Keratinocyte (primary cell): ENCODE measurements at regions not wholly inside any gene's neighbourhood (a gene's known extent, or its start where the extent isn't known, plus 50 kb on each side); places are given as distances from the start of the nearest gene placed in this dataset.

Source experiments
- EZH2 ChIP-seq: IDR thresholded peaks from one replicate; pipeline ENCODE4 v1.6.1; 2012; ENCODE audit warnings: inconsistent platforms, mild to moderate bottlenecking, low read length, moderate library complexity
- TF ChIP-seq, protein P1 (sequence below), 3 experiments: IDR thresholded peaks in 1 of 3; conservative IDR thresholded peaks in 1 of 3; optimal IDR thresholded peaks in 1 of 3; 2 replicates in 2 of 3; 3 replicates in 1 of 3; pipeline versions ENCODE3 to v1.5.1; 2011; ENCODE audit warnings: low read length in 3 of 3, mild to moderate bottlenecking in 3 of 3, moderate library complexity in 2 of 3, control low read depth in 1 of 3, inconsistent platforms in 1 of 3; ENCODE audit not compliant: insufficient read depth in 2 of 3; ENCODE audit errors: extremely low read depth in 1 of 3

DNA sequence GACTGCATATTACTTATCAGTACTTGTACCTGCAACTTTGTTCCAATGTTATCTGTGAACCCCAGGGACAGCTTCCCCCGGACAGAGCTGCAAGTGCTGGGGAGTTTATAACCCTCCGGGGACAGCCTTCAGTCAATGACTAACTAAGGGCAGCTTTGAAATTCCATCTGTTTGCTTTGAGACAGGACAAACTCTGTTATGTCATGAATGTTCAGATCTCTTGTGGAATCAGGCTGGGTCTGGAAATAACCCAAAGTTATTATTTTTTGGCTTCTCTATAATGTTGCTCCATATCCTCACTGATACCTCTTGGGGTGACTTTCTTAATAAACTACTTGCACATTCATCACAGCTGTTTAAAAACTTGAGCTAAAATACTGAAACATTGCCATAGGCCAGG is 617.5 kb upstream of the TLE4 start:
- TF ChIP-seq EZH2: no peak
- TF ChIP-seq, protein P1, sequence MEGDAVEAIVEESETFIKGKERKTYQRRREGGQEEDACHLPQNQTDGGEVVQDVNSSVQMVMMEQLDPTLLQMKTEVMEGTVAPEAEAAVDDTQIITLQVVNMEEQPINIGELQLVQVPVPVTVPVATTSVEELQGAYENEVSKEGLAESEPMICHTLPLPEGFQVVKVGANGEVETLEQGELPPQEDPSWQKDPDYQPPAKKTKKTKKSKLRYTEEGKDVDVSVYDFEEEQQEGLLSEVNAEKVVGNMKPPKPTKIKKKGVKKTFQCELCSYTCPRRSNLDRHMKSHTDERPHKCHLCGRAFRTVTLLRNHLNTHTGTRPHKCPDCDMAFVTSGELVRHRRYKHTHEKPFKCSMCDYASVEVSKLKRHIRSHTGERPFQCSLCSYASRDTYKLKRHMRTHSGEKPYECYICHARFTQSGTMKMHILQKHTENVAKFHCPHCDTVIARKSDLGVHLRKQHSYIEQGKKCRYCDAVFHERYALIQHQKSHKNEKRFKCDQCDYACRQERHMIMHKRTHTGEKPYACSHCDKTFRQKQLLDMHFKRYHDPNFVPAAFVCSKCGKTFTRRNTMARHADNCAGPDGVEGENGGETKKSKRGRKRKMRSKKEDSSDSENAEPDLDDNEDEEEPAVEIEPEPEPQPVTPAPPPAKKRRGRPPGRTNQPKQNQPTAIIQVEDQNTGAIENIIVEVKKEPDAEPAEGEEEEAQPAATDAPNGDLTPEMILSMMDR (optimal IDR thresholded peaks at IDR 0.05 in 1 of 3, IDR thresholded peaks at IDR 0.05 in 1 of 3, conservative IDR thresholded peaks at IDR 0.05 in 1 of 3; ENCODE audit: extremely low read depth in 1 of 3, insufficient read depth in 2 of 3, low read length in 3 of 3): no peak
